DND-41 (cell line): ENCODE measurements at regions not wholly inside any gene's neighbourhood (a gene's known extent, or its start where the extent isn't known, plus 50 kb on each side); places are given as distances from the start of the nearest gene placed in this dataset.

ENCODE experiments used
- ATAC-seq: fragments of 200-7000 bp; cut with Tn5 transposase; 3 replicates; pipeline ENCODE4 v1.9.1; 2021; ENCODE audit warnings: low read depth; ENCODE audit not compliant: insufficient read depth
- DNase-seq: peaks from one replicate; pipeline ENCODE4 v3.0.0-alpha.2; 2020
- H2AFZ ChIP-seq: 2 replicates; pipeline ENCODE4 v1.6.0; 2012; ENCODE audit warnings: low read depth, low read length
- H3K27ac ChIP-seq: 2 replicates; pipeline ENCODE4 v1.5.1; 2012; ENCODE audit warnings: low read length, inconsistent platforms
- H3K27me3 ChIP-seq: fragments of 200-600 bp; sonication (generic); 2 replicates; pipeline ENCODE4 v1.6.0; 2012; ENCODE audit warnings: low read length, mild to moderate bottlenecking, inconsistent platforms; ENCODE audit not compliant: insufficient read depth, poor library complexity
- H3K36me3 ChIP-seq: 2 replicates; pipeline ENCODE4 v1.5.1; 2012; ENCODE audit warnings: low read length, inconsistent platforms; ENCODE audit not compliant: insufficient read depth
- H3K4me1 ChIP-seq: 2 replicates; pipeline ENCODE4 v1.5.1; 2012; ENCODE audit warnings: mild to moderate bottlenecking, low read length; ENCODE audit not compliant: insufficient read depth
- H3K4me2 ChIP-seq: 2 replicates; pipeline ENCODE4 v1.6.0; 2012; ENCODE audit warnings: mild to moderate bottlenecking, moderate library complexity, low read length, inconsistent platforms; ENCODE audit not compliant: insufficient read depth
- H3K4me3 ChIP-seq, 2 experiments: fragments of 200-600 bp in 1 of 2; shearing (Covaris generic) in 1 of 2; 2 replicates each; pipeline ENCODE4 v1.5.1; 2012 to 2016; ENCODE audit warnings: inconsistent platforms in 2 of 2, low read length in 2 of 2, mild to moderate bottlenecking in 2 of 2, low read depth in 1 of 2, moderate library complexity in 1 of 2
- H3K79me2 ChIP-seq: 2 replicates; pipeline ENCODE4 v1.6.0; 2012; ENCODE audit warnings: low read length, inconsistent platforms; ENCODE audit not compliant: insufficient read depth
- H3K9ac ChIP-seq: 2 replicates; pipeline ENCODE4 v1.6.0; 2012; ENCODE audit warnings: low read depth, mild to moderate bottlenecking, inconsistent platforms, low read length, moderate library complexity
- H3K9me3 ChIP-seq: 2 replicates; pipeline ENCODE4 v1.5.1; 2012; ENCODE audit warnings: low read length, moderate library complexity, mild to moderate bottlenecking, inconsistent platforms; ENCODE audit not compliant: insufficient read depth, severe bottlenecking
- H4K20me1 ChIP-seq: 2 replicates; pipeline ENCODE4 v1.6.0; 2012; ENCODE audit warnings: low read length; ENCODE audit not compliant: insufficient read depth
- CTCF ChIP-seq: IDR thresholded peaks from 2 replicates; pipeline ENCODE4 v1.5.1; 2012; ENCODE audit warnings: borderline replicate concordance, low read length, moderate library complexity, mild to moderate bottlenecking; ENCODE audit not compliant: poor library complexity, severe bottlenecking; ENCODE audit errors: extremely low read depth
- EZH2 ChIP-seq: IDR thresholded peaks from 3 replicates; pipeline ENCODE4 v1.6.1; 2012; ENCODE audit warnings: borderline replicate concordance, low read depth, mild to moderate bottlenecking, moderate library complexity, low read length, inconsistent platforms; ENCODE audit not compliant: severe bottlenecking

DNA sequence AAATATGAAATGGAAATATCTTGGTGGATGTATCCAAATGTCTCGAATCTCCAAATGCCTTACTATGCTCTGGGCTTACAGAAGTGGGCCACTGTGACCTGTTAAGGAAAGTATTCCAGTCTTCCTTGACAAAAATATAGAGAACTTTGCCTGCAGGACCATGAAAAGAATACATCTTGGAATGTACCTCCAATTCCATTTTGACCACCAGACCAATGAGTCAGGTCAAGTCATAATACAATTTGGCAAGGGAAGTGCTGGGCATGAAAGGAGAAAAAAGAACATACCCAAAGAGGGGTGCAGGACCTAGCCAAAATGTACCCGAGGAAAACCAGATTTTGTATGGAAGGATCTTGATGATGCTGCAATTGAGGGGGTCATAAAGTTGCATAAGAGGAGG lies 1153.7 kb upstream of the GOT2 start:
- no peak overlapping the region for H3K4me3 ChIP-seq
- H3K79me2 ChIP-seq: no peaks in the 10 kb centered on the region
- no peaks in the 10 kb centered on the region for H3K9me3 ChIP-seq
- no peaks in the 10 kb centered on the region for H3K27me3 ChIP-seq
- no peak overlapping the region for H3K9ac ChIP-seq
- no peaks in the 10 kb centered on the region for H3K36me3 ChIP-seq
- no peaks in the 10 kb centered on the region for H4K20me1 ChIP-seq
- no peaks in the 10 kb centered on the region for H3K4me1 ChIP-seq
- no peak for ATAC-seq
- H2AFZ ChIP-seq: no peak overlapping the region
- H3K4me2 ChIP-seq: no peak overlapping the region
- DNase-seq: no peak
- TF ChIP-seq EZH2 (no peak), CTCF (no peak)
- no peak overlapping the region for H3K27ac ChIP-seq

DNA sequence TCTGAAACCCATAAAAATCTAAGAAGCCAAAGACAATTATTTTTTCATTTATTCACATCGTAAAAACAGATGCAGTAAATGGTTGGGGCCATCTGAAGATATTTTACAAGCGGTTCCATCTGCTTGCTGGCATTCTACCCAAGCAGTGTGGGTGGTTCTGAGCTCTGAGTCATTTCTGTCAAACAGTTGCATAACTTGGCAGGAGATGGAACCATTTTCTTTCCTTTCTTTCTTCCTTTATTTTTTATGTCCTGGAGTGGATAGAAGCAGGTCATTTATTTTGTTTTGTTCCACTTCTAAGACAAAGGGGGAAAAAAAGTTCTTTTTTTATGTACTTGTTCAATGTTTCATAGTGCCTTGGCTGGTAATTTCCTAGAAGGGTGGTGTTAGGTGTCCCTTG lies 1151.9 kb upstream of the GOT2 start:
- Histone ChIP-seq H3K9ac (no peak overlapping the region), H3K27me3 (no peaks in the 10 kb centered on the region), H3K4me3 (no peak overlapping the region), H4K20me1 (no peaks in the 10 kb centered on the region), H3K79me2 (no peaks in the 10 kb centered on the region), H3K4me1 (no peaks in the 10 kb centered on the region), H3K4me2 (no peak overlapping the region), H3K9me3 (no peaks in the 10 kb centered on the region), H3K27ac (no peak overlapping the region), H3K36me3 (no peaks in the 10 kb centered on the region), H2AFZ (no peak overlapping the region)
- TF ChIP-seq CTCF (no peak), EZH2 (no peak)
- ATAC-seq (no peak), DNase-seq (no peak)

DNA sequence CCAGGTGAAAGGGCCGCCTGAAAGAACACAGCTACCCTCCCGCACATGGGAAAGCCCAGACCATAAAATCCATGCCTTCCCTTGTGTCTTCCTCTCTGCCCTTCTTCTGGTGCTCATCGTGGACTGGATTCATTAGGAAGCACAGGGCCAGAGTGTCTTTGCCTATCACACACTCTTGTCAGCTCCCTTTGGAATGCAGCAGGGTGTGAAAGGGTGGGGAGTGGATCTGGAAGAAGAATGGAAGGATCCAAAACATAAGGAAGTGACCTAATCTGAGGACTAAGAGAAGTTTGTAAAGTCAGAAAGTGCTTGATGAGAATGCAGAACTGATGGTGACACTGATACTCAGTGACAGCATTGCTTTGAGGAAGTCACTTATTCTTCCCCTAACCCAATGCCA lies 1147.3 kb upstream of the GOT2 start:
- DNase-seq: no peak
- Histone ChIP-seq H3K9ac (no peak overlapping the region), H4K20me1 (no peaks in the 10 kb centered on the region), H3K4me2 (no peak overlapping the region), H2AFZ (no peak overlapping the region), H3K4me1 (no peaks in the 10 kb centered on the region), H3K4me3 (no peak overlapping the region), H3K36me3 (no peaks in the 10 kb centered on the region), H3K79me2 (no peaks in the 10 kb centered on the region), H3K27ac (no peak overlapping the region), H3K27me3 (no peaks in the 10 kb centered on the region), H3K9me3 (no peaks in the 10 kb centered on the region)
- TF ChIP-seq CTCF (no peak), EZH2 (no peak)
- ATAC-seq: no peak

GRCh38 chr16:59880611-59881010 lies 1146.5 kb upstream of the GOT2 start:
- DNase-seq (no peak), ATAC-seq (no peak)
- Histone ChIP-seq H2AFZ (no peak overlapping the region), H4K20me1 (no peaks in the 10 kb centered on the region), H3K79me2 (no peaks in the 10 kb centered on the region), H3K4me2 (no peak overlapping the region), H3K27me3 (no peaks in the 10 kb centered on the region), H3K4me3 (no peak overlapping the region), H3K27ac (no peak overlapping the region), H3K9me3 (no peaks in the 10 kb centered on the region), H3K4me1 (no peaks in the 10 kb centered on the region), H3K36me3 (no peaks in the 10 kb centered on the region), H3K9ac (no peak overlapping the region)
- TF ChIP-seq CTCF (no peak), EZH2 (no peak)
